ENCODE measurements at regions not wholly inside any gene's neighbourhood (a gene's known extent, or its start where the extent isn't known, plus 50 kb on each side); places are given as distances from the start of the nearest gene placed in this dataset.

DNA sequence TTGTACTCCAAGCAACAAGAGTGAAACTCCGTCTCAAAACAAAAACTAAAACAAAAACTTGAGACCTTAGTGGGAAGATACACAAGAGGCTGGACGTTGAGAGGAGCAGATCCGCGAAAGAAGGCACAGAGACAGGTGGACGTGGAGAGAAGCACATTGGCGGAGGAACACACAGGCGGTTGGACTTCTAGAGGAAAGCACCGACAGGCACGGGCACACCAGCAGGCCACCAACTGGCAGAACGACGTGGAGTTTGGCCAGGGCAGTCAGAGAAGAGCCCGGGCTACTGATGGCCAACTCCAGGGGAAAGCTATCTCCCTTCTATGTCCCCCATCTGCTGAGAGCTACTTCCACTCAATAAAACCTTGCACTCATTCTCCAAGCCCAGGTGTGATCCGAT lies 482.7 kb downstream of the GABRG2 start:
- no peak overlapping the region for H3K27ac ChIP-seq
- 93% methylated on average over 6 of the region's 13 CpGs; no CpG with 5 or more reads in 1 of the 2 donors for WGBS, 2 donors (ENCODE audit: low coverage in 1 of 2)
- no peaks in the 10 kb centered on the region for H3K4me1 ChIP-seq
- no peaks in the 10 kb centered on the region for H3K36me3 ChIP-seq
- TF ChIP-seq POLR2A (IDR thresholded peaks at IDR 0.05): no peak
- TF ChIP-seq, protein P1, sequence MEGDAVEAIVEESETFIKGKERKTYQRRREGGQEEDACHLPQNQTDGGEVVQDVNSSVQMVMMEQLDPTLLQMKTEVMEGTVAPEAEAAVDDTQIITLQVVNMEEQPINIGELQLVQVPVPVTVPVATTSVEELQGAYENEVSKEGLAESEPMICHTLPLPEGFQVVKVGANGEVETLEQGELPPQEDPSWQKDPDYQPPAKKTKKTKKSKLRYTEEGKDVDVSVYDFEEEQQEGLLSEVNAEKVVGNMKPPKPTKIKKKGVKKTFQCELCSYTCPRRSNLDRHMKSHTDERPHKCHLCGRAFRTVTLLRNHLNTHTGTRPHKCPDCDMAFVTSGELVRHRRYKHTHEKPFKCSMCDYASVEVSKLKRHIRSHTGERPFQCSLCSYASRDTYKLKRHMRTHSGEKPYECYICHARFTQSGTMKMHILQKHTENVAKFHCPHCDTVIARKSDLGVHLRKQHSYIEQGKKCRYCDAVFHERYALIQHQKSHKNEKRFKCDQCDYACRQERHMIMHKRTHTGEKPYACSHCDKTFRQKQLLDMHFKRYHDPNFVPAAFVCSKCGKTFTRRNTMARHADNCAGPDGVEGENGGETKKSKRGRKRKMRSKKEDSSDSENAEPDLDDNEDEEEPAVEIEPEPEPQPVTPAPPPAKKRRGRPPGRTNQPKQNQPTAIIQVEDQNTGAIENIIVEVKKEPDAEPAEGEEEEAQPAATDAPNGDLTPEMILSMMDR (IDR thresholded peaks at IDR 0.05): no peak
- no peak for TF ChIP-seq POLR2AphosphoS5 (IDR thresholded peaks at IDR 0.05)
- no peak for TF ChIP-seq EP300 (IDR thresholded peaks at IDR 0.05)
- H3K27me3 ChIP-seq: no peaks in the 10 kb centered on the region
- ATAC-seq: no peak
- H3K4me3 ChIP-seq: no peak overlapping the region
- H3K9me3 ChIP-seq: no peaks in the 10 kb centered on the region

DNA sequence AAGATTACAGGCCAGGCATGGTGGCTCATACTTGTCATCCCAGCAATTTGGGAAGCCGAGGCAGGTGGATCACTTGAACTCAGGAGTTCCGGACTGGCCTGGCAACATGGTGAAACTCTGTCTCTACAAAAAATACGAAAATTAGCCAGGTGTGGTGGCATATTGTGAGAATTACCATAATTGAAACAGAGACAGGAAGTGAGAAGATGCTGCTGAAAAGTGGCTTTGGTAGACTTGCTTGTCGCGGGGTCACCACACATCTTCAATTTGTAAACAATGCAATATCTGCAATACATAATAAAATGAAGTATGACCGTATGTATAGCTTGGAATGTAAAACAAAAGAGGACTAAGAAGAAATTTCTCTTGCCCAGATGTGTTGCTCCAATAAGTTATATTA lies 490.5 kb downstream of the GABRG2 start:
- no peaks in the 10 kb centered on the region for H3K9me3 ChIP-seq
- 79 to 88% methylated on average over 6 of the region's 6 CpGs for WGBS, 2 donors (ENCODE audit: low coverage in 1 of 2)
- TF ChIP-seq, protein P1 (IDR thresholded peaks at IDR 0.05): no peak
- TF ChIP-seq POLR2AphosphoS5 (IDR thresholded peaks at IDR 0.05): no peak
- no peak for TF ChIP-seq POLR2A (IDR thresholded peaks at IDR 0.05)
- no peak for TF ChIP-seq EP300 (IDR thresholded peaks at IDR 0.05)
- no peaks in the 10 kb centered on the region for H3K4me1 ChIP-seq
- no peak overlapping the region for H3K4me3 ChIP-seq
- ATAC-seq: no peak
- no peaks in the 10 kb centered on the region for H3K27me3 ChIP-seq
- no peaks in the 10 kb centered on the region for H3K36me3 ChIP-seq
- no peak overlapping the region for H3K27ac ChIP-seq

DNA sequence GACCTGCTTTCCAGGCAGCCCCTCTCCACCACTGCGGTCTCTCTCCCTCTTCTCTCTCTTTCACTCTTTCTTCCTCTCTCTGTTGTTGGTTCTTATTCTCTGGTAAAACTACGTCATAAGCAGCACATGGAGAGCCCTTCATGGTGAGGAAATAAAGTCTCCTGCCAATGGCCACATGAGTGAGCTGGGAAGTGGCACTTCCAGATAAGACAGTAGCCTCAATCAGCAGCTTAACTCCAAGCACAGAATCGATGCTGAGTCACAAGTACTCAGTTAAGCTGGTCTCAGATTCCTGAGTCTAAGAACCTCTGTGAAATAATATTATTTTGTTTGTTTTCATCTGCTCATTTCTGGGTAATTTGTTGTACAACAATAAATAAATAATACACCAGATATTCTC lies 500.1 kb downstream of the GABRG2 start:
- H3K9me3 ChIP-seq: no peaks in the 10 kb centered on the region
- no peak for ATAC-seq
- no peak overlapping the region for H3K27ac ChIP-seq
- no peaks in the 10 kb centered on the region for H3K36me3 ChIP-seq
- WGBS, 2 donors (ENCODE audit: low coverage in 1 of 2): 82 to 83% methylated on average over 1 to 3 of the region's 3 CpGs
- TF ChIP-seq POLR2AphosphoS5 (IDR thresholded peaks at IDR 0.05) (no peak), POLR2A (IDR thresholded peaks at IDR 0.05) (no peak), EP300 (IDR thresholded peaks at IDR 0.05) (no peak)
- TF ChIP-seq, protein P1 (IDR thresholded peaks at IDR 0.05): no peak
- H3K4me1 ChIP-seq: no peaks in the 10 kb centered on the region
- H3K27me3 ChIP-seq: no peaks in the 10 kb centered on the region
- H3K4me3 ChIP-seq: no peak overlapping the region

DNA sequence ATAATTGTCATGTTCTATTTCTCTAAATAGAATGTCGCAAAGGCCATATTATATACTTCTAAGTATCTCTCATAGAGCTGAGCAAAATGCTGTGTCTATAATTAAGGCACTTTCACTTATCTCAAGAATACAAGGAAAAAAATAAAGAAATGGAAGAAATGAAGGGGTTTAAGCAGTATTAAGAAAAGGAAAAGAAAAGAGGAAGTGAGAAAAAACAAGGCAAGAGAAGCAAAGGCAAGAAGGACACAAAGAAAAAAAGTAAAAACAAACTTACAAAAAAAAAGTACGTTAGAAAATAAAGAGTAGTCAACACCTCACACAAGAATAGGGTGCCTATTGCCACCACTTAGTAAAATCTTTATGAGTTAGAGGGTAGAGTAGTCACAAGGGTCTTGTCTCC lies 506.2 kb downstream of the GABRG2 start:
- no peak for ATAC-seq
- no peaks in the 10 kb centered on the region for H3K4me1 ChIP-seq
- no peaks in the 10 kb centered on the region for H3K27me3 ChIP-seq
- H3K36me3 ChIP-seq: no peaks in the 10 kb centered on the region
- no peak overlapping the region for H3K27ac ChIP-seq
- H3K9me3 ChIP-seq: no peaks in the 10 kb centered on the region
- 63 to 64% methylated on average over 2 of the region's 2 CpGs for WGBS, 2 donors (ENCODE audit: low coverage in 1 of 2)
- H3K4me3 ChIP-seq: no peak overlapping the region
- TF ChIP-seq POLR2A (IDR thresholded peaks at IDR 0.05) (no peak), POLR2AphosphoS5 (IDR thresholded peaks at IDR 0.05) (no peak), EP300 (IDR thresholded peaks at IDR 0.05) (no peak)
- TF ChIP-seq, protein P1 (IDR thresholded peaks at IDR 0.05): no peak

DNA sequence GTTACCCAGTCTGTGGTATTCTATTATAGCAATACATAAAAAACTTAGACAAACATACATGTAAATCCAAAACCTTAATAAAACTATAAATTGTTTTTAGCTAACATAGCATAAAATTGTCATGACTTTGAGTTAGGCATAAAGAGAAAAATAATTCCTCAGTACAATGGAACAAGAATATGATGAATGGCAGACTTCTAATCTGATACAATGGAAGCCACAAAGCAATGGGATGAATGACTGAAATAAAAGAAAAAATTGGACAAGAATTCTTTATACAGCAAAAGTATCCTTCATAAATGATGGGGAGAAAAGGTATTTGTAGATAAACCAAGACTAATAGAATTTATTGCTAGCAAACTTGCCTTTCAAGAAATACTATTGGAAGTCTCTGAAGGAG lies 524.2 kb downstream of the GABRG2 start:
- ATAC-seq: no peak
- H3K27ac ChIP-seq: no peak overlapping the region
- no peaks in the 10 kb centered on the region for H3K27me3 ChIP-seq
- TF ChIP-seq EP300 (IDR thresholded peaks at IDR 0.05) (no peak), POLR2AphosphoS5 (IDR thresholded peaks at IDR 0.05) (no peak), POLR2A (IDR thresholded peaks at IDR 0.05) (no peak)
- TF ChIP-seq, protein P1 (IDR thresholded peaks at IDR 0.05): no peak
- peaks cover 0 to 16% (median 0%) of the 10 kb centered on the region in 3 donors for H3K9me3 ChIP-seq
- H3K4me1 ChIP-seq: no peaks in the 10 kb centered on the region
- H3K4me3 ChIP-seq: no peak overlapping the region
- no peaks in the 10 kb centered on the region for H3K36me3 ChIP-seq
